ENCODE measurements at regions not wholly inside any gene's neighbourhood (a gene's known extent, or its start where the extent isn't known, plus 50 kb on each side); places are given as distances from the start of the nearest gene placed in this dataset.
"Not testable (repeated sequence)": the region's sequence is repeated elsewhere in the genome, so short reads cannot be mapped to it uniquely, and the experiment has no call there.

DNA sequence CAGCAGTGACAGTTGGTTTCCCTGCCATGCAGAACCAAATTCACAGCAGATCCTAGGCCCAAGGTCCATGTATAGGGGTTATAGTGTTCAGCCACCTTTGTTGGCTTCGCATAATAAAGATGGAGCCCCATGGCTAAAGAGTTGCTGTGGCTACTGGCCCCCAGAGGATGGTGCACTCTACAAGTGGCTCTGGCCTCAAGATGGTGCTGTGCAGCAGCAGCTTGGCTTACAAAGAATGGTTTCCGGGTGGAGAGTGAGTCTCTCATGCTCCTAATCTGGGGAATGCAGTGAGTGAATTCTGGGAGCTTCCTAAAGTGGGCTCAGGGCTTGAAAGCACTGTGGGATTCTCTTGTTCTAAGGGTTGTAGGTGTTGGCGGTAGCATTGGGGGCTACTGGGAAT is 1199.7 kb downstream of the CNTNAP5 start:
- no peak for DNase-seq

DNA sequence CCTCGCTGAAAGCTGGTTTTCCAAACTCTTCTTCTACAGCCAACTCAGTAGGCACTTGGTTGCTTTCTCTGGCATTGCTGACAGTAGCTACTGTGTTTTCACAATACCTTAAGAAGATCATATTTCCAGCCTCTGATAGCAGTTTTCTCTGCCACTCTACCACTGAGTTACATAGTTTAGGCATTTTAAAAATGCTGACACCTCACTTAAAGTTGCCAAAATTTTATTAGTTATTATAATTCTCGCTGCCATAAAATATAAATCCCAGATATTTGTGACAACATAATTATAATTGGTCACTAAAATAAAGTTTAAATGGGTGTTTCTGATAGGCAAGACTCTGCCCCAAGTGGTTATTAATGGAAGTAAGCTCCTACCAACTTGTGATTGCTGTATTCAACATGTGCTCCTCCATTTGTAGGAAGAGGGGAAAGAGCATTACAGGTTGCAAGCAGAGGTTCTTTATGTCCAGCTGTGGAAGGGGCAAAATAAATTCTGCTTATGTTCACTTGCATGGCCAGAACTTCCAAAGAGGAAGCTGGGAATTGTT is 1202.8 kb downstream of the CNTNAP5 start:
- no peak for DNase-seq

DNA sequence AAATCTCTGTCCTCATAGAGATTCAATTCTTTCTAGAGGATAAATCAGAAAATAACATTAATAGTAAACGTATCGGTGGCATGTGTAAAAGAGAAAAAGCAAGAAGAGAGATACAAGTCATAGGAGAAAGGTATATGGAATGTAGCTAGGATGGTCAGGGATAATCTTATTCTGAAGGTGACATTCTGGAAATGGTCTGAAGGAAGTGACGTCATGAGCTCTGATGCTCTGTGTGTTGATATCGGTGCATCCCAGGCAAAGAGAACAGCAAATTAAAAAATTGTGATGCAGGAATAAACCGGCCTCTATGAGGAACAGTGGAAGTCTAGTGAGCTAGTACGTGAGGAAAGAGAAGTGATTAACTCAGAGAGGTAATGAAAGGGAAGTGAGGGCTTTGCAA is 1215.8 kb downstream of the CNTNAP5 start:
- no peak for DNase-seq

DNA sequence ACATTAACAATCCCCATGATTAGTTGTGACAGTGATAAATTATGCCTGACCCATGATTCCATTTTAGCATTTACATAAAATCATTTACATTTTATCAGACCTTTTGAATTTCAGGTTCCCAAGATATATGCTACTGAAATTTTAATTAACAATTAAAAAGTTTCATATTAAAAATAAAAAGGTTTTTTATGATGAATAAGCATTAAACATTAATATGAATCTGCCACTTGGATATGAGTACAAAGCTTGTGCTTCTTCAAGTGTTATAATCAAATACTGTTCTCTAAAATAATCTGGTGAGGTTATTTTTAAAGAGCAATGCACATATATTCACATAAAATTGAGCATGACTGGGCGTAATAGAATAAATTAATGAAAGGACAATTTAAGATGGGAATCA is 1218.0 kb downstream of the CNTNAP5 start:
- no peak for DNase-seq

DNA sequence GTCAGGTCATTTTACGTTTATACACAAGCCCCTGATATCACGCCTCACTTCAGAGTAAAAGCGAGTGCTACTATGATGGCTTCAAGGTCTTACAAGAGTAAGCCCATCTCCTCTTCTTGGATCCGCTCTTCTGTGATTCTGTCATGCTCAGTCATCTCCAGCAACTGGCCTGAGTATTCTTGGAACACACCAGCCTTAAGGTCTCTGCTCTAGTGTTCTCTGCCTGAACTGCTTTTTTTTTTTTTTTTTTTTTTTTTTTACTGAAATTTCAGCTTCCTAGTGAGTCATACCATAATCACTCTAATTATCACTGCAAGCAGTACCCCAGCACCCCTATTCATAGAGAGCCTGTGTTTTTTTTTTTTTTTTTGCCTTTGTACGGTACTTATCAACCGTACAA is 1228.9 kb downstream of the CNTNAP5 start:
- DNase-seq, result no peak

DNA sequence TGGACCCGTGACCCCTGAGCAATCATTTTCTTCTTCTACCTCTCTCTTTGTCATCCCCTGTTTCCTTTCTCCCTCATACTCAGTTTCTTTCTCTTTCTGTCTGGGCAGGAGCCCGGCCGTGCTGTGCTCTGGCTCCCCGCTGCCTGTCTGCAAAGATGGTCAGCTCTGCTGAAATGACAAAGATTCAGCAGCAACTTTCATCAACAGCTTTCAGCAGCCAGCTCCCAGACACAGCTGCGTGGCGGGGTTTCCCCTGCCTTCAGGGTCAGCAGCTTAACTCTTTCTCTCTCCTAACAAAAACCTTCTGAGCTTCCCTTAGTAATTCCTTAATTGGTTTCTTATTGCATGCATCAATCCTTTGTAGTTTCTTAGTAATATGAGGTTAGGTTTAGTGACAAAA is 1234.4 kb downstream of the CNTNAP5 start:
- no peak for DNase-seq

DNA sequence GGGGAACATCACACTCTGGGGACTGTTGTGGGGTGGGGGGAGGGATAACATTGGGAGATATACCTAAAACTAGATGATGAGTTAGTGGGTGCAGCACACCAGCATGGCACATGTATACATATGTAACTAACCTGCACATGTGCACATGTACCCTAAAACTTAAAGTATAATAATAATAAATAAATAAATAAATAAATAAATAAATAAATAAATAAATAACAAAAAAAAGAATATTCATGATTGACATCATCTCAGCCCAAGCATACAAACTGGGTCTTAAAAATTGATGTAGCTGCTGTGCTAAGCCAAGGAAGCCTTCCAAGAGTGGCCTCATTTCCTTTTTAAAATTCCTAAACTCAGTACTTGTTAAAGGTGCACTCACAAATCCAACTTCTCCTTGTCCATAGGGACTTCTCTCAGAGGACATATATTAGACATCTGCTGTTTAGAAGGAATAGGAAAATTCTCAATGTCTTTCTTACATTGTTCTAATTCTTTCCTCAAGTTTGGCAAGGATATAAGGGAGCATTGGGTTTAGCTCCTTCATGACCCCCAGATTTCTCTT is 1235.4 kb downstream of the CNTNAP5 start:
- DNase-seq, result not testable (repeated sequence)

DNA sequence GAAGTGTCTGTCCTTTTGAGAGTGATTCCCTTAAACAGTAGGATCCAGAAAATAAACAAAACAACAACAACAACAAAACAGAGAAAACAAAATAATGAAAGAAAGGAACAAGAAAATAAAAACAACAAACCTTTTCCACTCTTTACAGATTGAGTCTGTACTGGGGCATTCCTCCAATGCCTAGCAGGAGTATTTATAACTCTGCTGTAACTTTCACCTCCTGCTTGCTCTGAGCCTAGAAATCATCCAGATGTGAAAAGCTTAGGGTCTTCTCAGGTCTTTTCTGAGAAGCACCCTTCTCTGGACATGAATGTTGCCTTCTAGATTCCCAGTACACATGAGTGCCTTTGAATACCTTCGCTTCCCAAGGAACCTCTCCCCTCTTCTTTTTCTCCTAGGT is 1239.4 kb downstream of the CNTNAP5 start:
- no peak for DNase-seq

DNA sequence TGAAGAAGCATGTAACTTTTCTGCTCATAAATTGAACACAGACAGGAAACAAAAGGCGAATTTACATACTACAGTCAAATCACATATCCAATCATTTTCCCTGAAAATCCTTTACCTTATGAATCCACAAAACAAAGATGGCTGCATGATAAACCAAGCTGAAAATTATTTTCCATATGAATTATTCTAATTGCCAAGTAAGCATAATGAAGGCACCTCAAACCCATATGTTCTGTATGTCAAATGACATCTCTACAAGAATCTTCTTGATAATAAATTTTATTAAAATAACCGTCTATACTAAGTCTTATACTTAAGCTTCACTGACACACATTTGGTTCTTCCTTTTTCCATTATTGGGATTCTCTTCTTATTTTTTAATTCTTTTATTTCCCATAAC is 1242.6 kb downstream of the CNTNAP5 start:
- DNase-seq, result no peak

DNA sequence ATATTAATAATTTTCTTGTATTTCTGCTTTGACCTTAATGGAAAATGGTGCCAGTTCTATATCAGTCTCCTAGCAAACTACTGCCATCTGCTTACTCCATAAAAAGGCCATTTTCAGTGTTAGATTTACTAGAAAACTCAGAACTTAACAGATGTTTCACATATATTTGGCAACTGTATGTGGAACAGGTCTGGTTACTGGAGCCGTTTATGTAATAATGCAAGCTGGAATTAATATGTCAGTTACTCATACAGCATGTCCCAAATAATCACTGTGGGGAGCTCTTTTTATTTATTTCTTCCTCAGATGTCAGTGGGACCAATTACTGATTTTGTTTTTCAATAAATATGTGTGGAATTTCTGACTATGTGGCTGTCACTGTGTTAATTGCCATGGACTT is 1247.6 kb downstream of the CNTNAP5 start:
- no peak for DNase-seq

DNA sequence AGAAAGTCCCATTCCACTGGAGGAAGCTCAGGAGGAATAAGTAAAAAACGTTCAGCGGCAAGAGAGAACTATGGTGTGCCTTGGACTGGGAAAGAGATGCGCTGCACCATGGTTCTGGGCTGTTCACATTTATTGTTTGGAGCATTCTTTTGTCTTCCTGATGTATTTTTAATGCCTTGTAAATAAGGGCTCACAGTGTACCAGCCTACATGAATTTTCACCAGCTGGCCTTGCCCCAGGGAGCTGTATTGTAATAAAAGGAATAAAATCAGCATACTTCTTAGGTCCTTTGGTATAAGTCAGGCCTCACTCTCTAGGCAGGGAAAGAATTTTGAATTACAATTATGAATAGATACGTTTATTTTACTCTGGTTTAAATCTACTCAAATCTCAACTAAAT is 1249.6 kb downstream of the CNTNAP5 start:
- DNase-seq, result no peak

DNA sequence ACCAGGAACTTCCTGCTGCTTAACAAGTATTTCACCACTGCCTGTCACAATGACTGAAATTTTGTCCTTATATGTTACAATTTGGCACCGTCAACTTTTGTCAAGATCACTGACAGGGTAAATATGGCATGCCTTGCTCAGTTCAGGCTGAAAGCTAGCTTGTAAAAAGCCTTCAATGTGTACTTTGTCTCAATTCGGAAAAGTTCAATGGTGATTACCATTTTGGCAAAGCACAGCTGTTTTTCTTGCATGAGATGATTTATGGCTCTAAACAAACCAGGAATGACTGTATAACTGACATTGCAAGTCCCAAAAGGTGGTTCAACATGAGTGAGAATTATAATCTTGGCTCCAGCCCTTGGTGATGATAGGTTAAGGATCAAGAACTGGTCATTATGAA is 1255.2 kb downstream of the CNTNAP5 start:
- DNase-seq, result no peak

DNA sequence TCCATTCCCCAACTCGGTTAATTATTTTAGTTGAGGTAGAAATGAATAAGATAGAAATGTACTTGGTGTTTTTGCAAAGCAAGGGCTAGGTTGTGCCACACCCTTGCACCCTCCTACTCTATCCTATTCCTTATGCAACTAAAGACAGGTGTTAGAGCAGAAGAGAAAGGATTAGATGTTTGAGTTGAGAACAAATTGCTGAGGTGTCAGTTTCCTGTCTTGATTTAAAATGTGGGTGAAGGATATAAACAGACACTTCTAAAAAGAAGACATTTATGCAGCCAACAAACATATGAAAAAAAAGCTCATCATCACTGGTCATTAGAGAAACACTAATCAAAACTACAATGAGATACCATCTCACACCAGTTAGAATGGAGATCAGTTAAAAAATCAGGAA is 1256.2 kb downstream of the CNTNAP5 start:
- DNase-seq, result no peak

DNA sequence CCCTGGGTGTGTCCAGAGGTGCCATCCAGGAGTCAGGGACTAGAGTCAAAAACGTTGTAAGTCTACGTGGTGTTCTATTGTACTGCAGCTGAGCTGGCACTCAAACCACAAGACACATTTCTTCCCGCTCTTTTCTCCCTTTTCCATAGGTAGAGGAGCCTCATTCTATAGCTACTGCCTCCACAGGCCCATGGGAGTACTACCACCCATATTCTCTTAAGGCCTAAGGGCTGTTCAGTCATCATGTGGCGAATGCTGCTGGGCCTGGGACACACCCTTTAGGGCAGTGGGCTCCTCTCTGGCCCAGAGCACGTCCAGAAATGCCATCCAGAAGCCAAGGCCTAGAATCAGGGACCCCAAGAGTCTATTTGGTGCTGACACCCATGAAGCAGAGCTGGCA is 1271.7 kb downstream of the CNTNAP5 start:
- no peak for DNase-seq

DNA sequence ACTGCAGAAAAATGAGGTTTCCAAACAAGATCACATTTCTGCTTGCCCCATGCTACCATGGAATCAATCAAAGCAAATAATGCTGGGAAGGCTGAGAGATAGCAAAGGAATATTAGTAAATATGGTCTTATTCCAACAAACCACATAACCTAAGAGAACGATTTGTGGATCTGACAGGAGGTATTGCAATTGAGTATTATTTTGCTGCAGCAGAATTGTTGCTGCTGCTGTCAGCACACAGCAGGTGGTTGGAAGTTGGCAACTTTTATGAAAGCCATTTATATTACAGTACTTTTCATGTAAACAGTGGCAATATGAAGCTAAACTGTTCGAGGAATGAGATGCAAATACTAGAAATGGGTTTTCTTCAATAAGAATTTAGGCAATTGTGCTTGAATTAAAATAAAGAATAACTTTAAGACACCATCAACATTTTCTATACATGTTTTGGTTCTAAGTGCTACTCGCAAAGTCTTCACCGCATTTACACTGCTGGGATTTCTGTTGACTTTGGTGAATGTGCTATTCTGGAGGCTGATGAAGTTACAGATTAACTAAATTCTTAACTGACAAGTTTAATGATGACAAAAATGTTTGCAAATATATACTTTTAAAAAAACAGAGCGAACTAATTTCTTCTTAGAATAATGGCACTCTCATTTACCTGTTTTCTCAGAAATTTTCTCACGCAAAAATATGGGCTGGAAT is 1285.7 kb downstream of the CNTNAP5 start:
- no peak for DNase-seq

DNA sequence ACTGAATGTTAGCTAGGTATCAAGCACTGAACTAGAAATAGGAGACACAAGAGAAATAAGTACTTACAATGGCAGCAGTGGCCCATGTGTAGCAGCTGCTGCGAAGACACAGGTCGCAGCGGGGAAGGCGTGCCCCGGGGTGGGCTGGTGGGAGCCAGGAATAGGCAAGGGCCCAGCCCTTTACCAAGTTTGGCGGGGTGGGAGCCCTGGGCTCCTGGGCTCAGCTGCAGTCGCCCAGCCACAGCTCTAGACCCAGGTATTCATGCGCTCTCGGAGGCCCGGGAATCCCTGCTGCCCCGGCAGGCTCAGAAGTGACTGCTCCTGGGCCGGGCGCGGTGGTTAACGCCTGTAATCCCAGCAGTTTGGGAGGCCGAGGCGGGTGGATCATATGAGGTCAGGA is 1287.3 kb downstream of the CNTNAP5 start:
- DNase-seq, result no peak

DNA sequence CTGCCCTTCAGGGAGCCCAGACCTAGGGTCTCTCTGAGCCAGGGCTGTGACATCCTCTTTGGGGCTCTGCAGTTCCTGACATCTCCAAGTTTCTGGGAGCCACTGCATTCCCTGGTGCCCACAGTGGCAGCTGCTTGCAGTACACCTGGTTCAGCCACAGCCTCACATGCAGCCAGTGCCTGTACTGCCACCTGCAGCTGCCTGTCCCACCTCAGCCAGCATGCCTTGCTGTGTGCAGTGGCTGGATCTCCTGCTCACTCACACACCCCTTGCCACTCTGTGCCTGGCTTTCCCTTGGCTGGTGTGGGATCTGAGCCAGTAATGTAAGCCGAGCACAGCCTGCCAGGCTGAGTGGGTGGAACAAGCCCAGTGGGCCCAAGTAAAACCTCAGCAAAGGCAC is 1288.7 kb downstream of the CNTNAP5 start:
- DNase-seq, result no peak

DNA sequence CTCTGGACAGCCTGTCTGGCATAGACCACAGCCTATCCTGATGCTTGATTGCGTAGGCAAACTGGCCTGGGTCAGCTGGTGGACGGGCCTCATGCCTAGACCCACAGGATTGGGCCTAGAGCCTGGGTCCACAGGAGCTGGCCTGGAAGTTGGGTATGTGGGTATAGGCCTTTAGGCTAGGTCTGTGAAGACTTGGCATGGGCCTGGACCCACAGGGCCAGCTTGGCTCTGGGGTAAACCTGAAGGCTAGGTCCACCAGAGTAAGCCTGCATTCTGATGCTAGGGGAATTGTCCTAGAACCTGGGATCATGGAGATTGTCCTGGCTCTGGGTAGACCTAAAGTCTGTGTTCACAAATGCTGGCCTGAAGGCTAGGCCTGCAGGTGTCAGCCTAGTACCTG is 1293.7 kb downstream of the CNTNAP5 start:
- no peak for DNase-seq

DNA sequence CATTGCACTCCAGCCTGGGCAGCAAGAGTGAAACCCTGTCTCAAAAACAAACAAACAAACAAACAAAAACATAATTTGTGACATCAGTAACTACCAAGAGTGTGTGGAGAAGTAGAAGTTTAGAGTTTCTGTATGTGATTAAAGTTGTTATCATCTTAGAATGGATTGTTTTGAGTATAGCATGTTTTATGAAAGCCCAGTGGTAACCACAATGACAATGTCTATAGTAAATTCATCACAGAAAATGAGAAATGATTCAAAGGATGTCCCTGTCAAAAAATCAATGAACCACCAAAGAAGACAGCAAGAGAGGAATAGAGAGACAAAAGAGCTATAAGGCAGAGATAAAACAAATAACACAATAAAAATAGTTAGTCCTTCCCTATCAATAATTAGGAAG is 1299.2 kb downstream of the CNTNAP5 start:
- no peak for DNase-seq

DNA sequence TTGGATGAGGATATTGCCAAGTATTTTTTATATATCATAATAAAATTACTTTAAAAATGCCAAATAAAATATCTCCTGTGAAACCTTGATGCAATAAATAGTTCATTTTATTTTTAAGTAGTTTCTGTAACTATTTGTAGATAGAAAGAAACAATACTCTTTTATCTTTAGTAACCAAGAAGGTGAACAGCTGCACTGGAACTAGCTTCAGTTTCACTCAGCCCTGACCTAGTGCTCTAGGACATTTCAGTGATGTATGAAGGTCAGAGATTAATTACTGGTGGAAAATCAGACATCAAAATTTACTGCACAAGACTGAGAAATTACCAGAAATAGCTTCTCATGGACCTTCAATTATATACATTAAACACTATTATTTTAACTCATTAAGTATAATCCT is 1305.0 kb downstream of the CNTNAP5 start:
- no peak for DNase-seq

DNA sequence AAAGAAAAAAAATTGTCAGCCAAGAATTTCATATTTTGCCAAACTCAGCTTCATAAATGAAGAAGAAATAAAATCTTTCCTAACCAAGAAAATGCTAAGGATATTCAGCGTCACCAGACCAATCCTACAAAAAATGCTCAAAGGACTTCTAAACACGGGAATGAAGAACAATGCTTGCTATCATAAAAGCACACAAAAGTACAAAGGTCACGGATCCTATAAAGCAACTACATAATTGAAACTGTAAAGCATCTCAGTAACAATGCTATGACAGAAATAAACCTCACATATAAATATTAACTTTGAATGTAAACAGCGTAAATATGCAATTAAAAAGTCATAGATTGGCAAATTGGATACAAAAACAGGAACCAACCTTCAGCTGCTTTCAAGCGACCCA is 1314.6 kb upstream of the GYPC start:
- DNase-seq, result no peak

DNA sequence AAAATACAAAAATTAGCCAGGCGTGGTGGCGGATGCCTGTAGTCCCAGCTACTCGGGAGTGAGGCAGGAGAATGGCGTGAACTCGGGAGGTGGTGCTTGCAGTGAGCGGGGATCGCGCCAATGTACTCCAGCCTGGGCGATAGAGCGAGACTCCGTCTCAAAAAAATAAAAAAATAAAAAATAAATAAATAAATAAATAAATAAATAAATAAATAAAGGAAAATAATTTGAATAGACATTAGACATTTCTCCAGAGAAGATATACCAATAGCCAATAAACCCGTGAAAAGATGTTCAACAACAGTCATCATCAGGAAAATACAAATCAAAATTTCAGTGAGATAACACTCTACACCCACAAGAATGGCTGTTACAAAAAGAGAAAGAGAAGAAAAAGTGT is 1302.4 kb upstream of the GYPC start:
- not testable (repeated sequence) for DNase-seq

DNA sequence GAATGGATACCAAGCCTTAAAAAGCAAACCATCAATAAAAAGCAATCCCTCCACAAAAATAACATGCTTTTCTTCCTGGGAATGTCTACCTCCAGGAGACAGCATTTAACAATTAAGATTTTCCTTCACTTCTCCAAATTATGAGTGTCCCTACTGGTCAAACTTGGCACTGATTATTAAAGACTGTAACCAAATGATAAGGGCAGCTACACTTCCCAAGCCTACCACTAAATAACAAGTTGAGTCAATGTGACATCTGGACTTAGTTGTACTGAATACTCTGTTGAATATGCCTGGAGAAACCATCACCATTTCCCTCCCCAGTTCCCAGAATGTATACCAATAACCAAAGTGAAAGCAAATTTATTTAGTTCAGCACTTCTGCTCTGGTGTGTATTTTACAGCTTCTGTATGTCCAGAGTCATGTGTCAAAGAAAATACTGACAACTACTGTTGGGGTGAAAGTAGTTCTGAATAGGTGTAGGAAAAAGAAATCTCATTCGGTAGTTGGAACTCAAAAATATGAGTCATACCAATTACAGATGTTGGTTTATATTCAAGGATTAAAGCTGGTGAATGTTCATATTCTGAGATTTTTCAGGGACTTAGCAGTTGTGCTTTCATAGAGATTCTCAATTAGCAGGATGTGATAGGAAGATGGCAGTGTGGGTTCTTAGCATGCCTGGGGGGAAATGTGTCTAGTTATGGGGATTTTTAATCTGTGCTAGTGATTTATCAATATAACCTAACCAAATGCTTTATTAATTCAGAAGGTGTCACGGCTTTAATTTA is 1291.6 kb upstream of the GYPC start:
- DNase-seq, result no peak

DNA sequence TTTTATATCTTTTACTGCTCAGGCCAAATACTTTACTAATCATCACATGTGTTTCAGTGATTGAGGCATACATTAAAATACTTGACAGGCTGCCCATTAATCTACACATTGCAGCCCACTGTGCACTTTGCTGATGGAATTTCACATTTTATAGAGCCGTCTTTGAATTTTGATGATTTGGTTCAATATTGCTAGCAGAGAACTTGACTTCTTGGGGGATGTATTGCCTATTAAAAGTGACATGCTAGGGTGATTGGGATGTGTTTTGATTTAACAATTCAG is 1291.0 kb upstream of the GYPC start:
- no peak for DNase-seq

All from dermis blood vessel endothelial cell (primary cell).